WTC11 (cell line): ENCODE measurements at regions not wholly inside any gene's neighbourhood (a gene's known extent, or its start where the extent isn't known, plus 50 kb on each side); places are given as distances from the start of the nearest gene placed in this dataset.

Source experiments
- ATAC-seq: fragments of 200-7000 bp; cut with Tn5 transposase; 2 replicates; pipeline ENCODE4 v1.10.0; 2021; ENCODE audit warnings: mild to moderate bottlenecking, moderate library complexity
- CTCF ChIA-PET: fragments of 300-600 bp; sonication (Branson Sonifier 250); formaldehyde crosslinking; loops from one replicate; lab custom pipeline; 2021; ENCODE audit warnings: antibody characterized with exemption; lab: Charles Lee
- POLR2A ChIA-PET: fragments of 350-600 bp; sonication (Branson Sonifier 250); formaldehyde crosslinking; loops from one replicate; lab custom pipeline; 2021; ENCODE audit warnings: antibody characterized with exemption; lab: Charles Lee
- DNase-seq: peaks from one replicate; pipeline ENCODE4 v3.0.0; 2021; ENCODE audit warnings: low spot score
- H3K27ac Mint-ChIP-seq: 2 replicates; pipeline ENCODE4 v1.8.0; 2021; ENCODE audit warnings: mixed read lengths
- H3K27me3 Mint-ChIP-seq: 2 replicates; pipeline ENCODE4 v1.8.0; 2021; ENCODE audit warnings: low read depth, mild to moderate bottlenecking, moderate library complexity, mixed read lengths
- H3K36me3 Mint-ChIP-seq: 2 replicates; pipeline ENCODE4 v1.8.0; 2021; ENCODE audit warnings: mixed read lengths
- H3K4me1 Mint-ChIP-seq: 2 replicates; pipeline ENCODE4 v1.8.0; 2022; ENCODE audit warnings: mixed read lengths
- H3K4me3 Mint-ChIP-seq: 2 replicates; pipeline ENCODE4 v1.8.0; 2021; ENCODE audit warnings: mild to moderate bottlenecking, moderate library complexity, mixed read lengths
- H3K9me3 Mint-ChIP-seq: 2 replicates; pipeline ENCODE4 v1.8.0; 2021; ENCODE audit warnings: mixed read lengths
- AR ChIP-seq: fragments of 250-450 bp; sonication (Bioruptor Pico); IDR thresholded peaks from 2 replicates; pipeline ENCODE4 v1.9.0; 2021; ENCODE audit warnings: mild to moderate bottlenecking
- ATF2 ChIP-seq: sonication (generic); formaldehyde crosslinking; IDR thresholded peaks from 2 replicates; pipeline ENCODE4 v1.8.1; 2022; ENCODE audit warnings: low read depth, missing genetic modification reagents, borderline replicate concordance
- E2F1 ChIP-seq: sonication (generic); formaldehyde crosslinking; IDR thresholded peaks from 2 replicates; pipeline ENCODE4 v1.8.0; 2022; ENCODE audit warnings: mild to moderate bottlenecking, missing genetic modification reagents
- E2F4 ChIP-seq: sonication (generic); formaldehyde crosslinking; IDR thresholded peaks from 2 replicates; pipeline ENCODE4 v1.8.1; 2022; ENCODE audit warnings: low read depth, mild to moderate bottlenecking, moderate library complexity, missing genetic modification reagents, borderline replicate concordance
- EMX1 ChIP-seq: fragments of 250-450 bp; sonication (Bioruptor Pico); IDR thresholded peaks from 2 replicates; pipeline ENCODE4 v1.8.0; 2021; ENCODE audit warnings: mild to moderate bottlenecking
- FOXJ3 ChIP-seq: sonication (generic); formaldehyde crosslinking; IDR thresholded peaks from 2 replicates; pipeline ENCODE4 v1.9.0; 2021; ENCODE audit warnings: missing genetic modification reagents, mild to moderate bottlenecking, borderline replicate concordance
- FOXP1 ChIP-seq: sonication (generic); formaldehyde crosslinking; IDR thresholded peaks from 2 replicates; pipeline ENCODE4 v1.8.0; 2022; ENCODE audit warnings: missing genetic modification reagents, mild to moderate bottlenecking, moderate library complexity, borderline replicate concordance
- FOXP4 ChIP-seq: sonication (generic); formaldehyde crosslinking; IDR thresholded peaks from 2 replicates; pipeline ENCODE4 v1.8.0; 2022; ENCODE audit warnings: mild to moderate bottlenecking, missing genetic modification reagents
- GABPB1 ChIP-seq: sonication (generic); formaldehyde crosslinking; IDR thresholded peaks from 2 replicates; pipeline ENCODE4 v1.8.1; 2023; ENCODE audit warnings: mild to moderate bottlenecking, missing genetic modification reagents
- GTF2I ChIP-seq: fragments of 250-450 bp; sonication (Bioruptor Pico); conservative IDR thresholded peaks from 2 replicates; pipeline ENCODE4 v1.4.0; 2021; ENCODE audit warnings: mild to moderate bottlenecking
- KAT7 ChIP-seq: sonication (generic); formaldehyde crosslinking; IDR thresholded peaks from 2 replicates; pipeline ENCODE4 v1.8.1; 2023; ENCODE audit warnings: missing genetic modification reagents, mild to moderate bottlenecking, borderline replicate concordance
- MLX ChIP-seq: sonication (generic); formaldehyde crosslinking; IDR thresholded peaks from 2 replicates; pipeline ENCODE4 v1.8.1; 2023; ENCODE audit warnings: mild to moderate bottlenecking, missing genetic modification reagents, moderate library complexity
- MYBL2 ChIP-seq: sonication (generic); formaldehyde crosslinking; IDR thresholded peaks from 2 replicates; pipeline ENCODE4 v1.8.1; 2023; ENCODE audit warnings: mild to moderate bottlenecking, moderate library complexity, missing genetic modification reagents
- NR2C2 ChIP-seq: sonication (generic); formaldehyde crosslinking; IDR thresholded peaks from 2 replicates; pipeline ENCODE4 v1.8.0; 2022; ENCODE audit warnings: mild to moderate bottlenecking, missing genetic modification reagents
- OVOL2 ChIP-seq: fragments of 250-450 bp; sonication (Bioruptor Pico); IDR thresholded peaks from 2 replicates; pipeline ENCODE4 v1.9.0; 2021; ENCODE audit warnings: mild to moderate bottlenecking, borderline replicate concordance
- PRRX2 ChIP-seq: fragments of 250-450 bp; sonication (Bioruptor Pico); IDR thresholded peaks from 2 replicates; pipeline ENCODE4 v1.8.0; 2021; ENCODE audit warnings: mild to moderate bottlenecking
- RELA ChIP-seq: sonication (generic); formaldehyde crosslinking; IDR thresholded peaks from 2 replicates; pipeline ENCODE4 v1.8.1; 2022; ENCODE audit warnings: missing genetic modification reagents, mild to moderate bottlenecking, borderline replicate concordance
- SOX15 ChIP-seq: fragments of 250-450 bp; sonication (Bioruptor Pico); IDR thresholded peaks from 2 replicates; pipeline ENCODE4 v1.9.0; 2021; ENCODE audit warnings: mild to moderate bottlenecking
- SP1 ChIP-seq: sonication (generic); formaldehyde crosslinking; conservative IDR thresholded peaks from 2 replicates; pipeline ENCODE4 v1.8.1; 2022; ENCODE audit warnings: missing genetic modification reagents
- ZBTB21 ChIP-seq: sonication (generic); formaldehyde crosslinking; IDR thresholded peaks from 2 replicates; pipeline ENCODE4 v1.8.1; 2023; ENCODE audit warnings: mild to moderate bottlenecking, missing genetic modification reagents, borderline replicate concordance

GRCh38 chr21:19326531-19327319, 923.1 kb upstream of the TMPRSS15 start:
- Mint-ChIP-seq H3K9me3 (peaks cover 7% of the 10 kb centered on the region), H3K4me3 (no peak overlapping the region), H3K27ac (no peak overlapping the region), H3K27me3 (no peaks in the 10 kb centered on the region), H3K36me3 (peaks cover 3% of the 10 kb centered on the region), H3K4me1 (peaks cover 9% of the 10 kb centered on the region)
- ChIA-PET CTCF (interaction anchor here (0.7 kb wide), 1 partner anchor 824 kb away, joined by 3 read pairs; no protein-coding TSS in a partner anchor), POLR2A (interaction anchor here (0.7 kb wide), 1 partner anchor 939 kb away, joined by 4 read pairs; no protein-coding TSS in a partner anchor)
- TF ChIP-seq FOXP4 (CRISPR knock-in tag): no peak
- no peak for TF ChIP-seq SP1 (CRISPR knock-in tag)
- TF ChIP-seq E2F1 (CRISPR knock-in tag): no peak
- ATAC-seq (no peak), DNase-seq (no peak)

GRCh38 chr21:19328954-19329353, 925.4 kb upstream of the TMPRSS15 start:
- TF ChIP-seq FOXJ3 (CRISPR knock-in tag) (no peak), SOX15 (CRISPR knock-in tag) (no peak), MYBL2 (CRISPR knock-in tag) (no peak), EMX1 (CRISPR knock-in tag) (no peak), AR (CRISPR knock-in tag) (no peak), FOXP1 (CRISPR knock-in tag) (no peak), GTF2I (CRISPR knock-in tag) (no peak), E2F4 (no peak), GABPB1 (no peak), MLX (CRISPR knock-in tag) (no peak), NR2C2 (CRISPR knock-in tag) (no peak)
- Mint-ChIP-seq H3K27me3 (no peaks in the 10 kb centered on the region), H3K9me3 (peaks cover 22% of the 10 kb centered on the region), H3K27ac (no peak overlapping the region), H3K36me3 (peaks cover 15% of the 10 kb centered on the region), H3K4me3 (no peak overlapping the region), H3K4me1 (peaks cover 5% of the 10 kb centered on the region; the same call in 1 of the 2 replicates)
- POLR2A ChIA-PET: no interaction called here
- CTCF ChIA-PET: no interaction called here
- ATAC-seq: no peak
- DNase-seq: no peak

- ChIA-PET POLR2A (no interaction called here), CTCF (no interaction called here)
- H3K4me1 Mint-ChIP-seq: no peaks in the 10 kb centered on the region
- H3K27me3 Mint-ChIP-seq: no peaks in the 10 kb centered on the region
- H3K36me3 Mint-ChIP-seq: no peaks in the 10 kb centered on the region
- H3K9me3 Mint-ChIP-seq: no peaks in the 10 kb centered on the region
- no peak for DNase-seq
- no peak for ATAC-seq
- H3K27ac Mint-ChIP-seq: no peak overlapping the region
- H3K4me3 Mint-ChIP-seq: no peak overlapping the region
- TF ChIP-seq PRRX2 (CRISPR knock-in tag) (no peak), KAT7 (no peak), OVOL2 (CRISPR knock-in tag) (no peak), FOXP4 (CRISPR knock-in tag) (no peak), MYBL2 (CRISPR knock-in tag) (no peak), ZBTB21 (no peak), ATF2 (CRISPR knock-in tag) (no peak), RELA (CRISPR knock-in tag) (no peak), FOXJ3 (CRISPR knock-in tag) (no peak)
Measured at GRCh38 chr21:19340303-19340702, 936.7 kb upstream of the TMPRSS15 start.
